NCI-H1930 (cell line): ENCODE measurements at regions not wholly inside any gene's neighbourhood (a gene's known extent, or its start where the extent isn't known, plus 50 kb on each side); places are given as distances from the start of the nearest gene placed in this dataset.

Experiments used
- DNase-seq, 2 experiments: peaks; one replicate each; lab custom pipeline; 2025; lab: John Stamatoyannopoulos, UW

DNA sequence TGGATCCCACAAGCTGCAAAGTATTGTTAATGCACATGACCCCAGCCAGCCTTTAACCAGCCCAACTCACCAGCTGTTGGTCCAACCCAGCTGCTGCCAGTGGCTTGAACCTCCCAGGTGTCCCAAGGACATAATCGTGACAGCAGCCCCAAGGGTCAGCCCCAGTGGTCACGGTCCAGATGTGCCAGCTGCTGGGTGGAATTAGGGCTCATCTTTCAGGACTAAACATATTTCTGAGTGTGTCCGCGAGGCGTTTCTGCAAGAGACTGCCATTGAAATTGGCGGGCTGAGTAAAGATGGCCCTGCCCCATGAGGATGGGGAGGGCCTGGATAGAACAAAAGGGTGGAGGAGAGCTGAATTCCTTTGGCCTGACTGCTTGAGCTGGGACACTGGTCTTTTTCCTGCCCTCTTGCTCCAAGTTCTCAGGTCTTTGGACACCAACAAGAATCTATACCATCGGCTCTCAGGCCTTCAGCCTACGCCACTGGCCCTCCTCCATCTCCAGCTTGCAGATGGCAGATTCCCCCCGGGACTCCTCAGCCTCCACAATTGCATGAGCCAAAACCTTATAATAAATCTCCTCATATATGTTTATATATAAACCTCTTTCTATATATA lies 240.2 kb downstream of the MN1 start:
- DNase-seq: no peak

DNA sequence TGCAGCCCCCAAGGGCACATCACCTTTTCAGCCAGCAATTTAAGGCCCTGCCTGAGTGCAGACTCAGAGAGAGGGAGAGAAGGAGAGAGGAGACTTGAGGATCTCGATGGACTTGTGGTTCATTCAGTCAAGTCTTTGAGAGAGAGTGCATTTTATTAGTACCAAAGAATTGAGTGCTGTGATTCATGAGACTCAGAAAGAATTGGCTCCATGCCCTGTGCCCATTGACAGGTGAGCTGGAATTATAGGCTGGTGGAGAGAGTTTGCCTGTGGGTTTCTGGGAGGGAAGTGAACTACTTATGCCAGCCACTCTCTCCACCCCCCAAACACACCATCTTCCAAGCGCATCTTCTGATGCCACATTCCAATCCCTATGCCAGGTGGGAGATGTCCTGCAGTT lies 236.8 kb downstream of the MN1 start:
- no peak for DNase-seq

DNA sequence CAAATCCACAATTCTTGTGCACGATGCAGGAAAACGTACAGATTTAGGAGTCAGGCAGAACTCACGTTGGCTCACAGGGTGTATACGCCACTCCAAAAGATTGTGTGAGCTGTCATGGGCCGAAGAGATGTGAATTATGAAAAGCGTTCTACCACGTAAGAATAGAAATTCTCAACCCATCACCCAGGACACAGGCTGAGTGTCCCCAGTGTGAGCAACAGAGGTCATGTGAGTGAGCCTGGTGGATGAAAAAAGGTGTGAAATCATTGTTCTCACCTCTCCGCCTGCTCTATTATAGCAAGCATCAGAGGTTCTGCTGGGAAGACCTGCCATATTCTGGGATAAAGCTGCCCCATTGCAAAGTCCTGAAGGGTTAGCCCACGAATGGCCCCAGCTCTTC lies 235.0 kb downstream of the MN1 start:
- DNase-seq: no peak

DNA sequence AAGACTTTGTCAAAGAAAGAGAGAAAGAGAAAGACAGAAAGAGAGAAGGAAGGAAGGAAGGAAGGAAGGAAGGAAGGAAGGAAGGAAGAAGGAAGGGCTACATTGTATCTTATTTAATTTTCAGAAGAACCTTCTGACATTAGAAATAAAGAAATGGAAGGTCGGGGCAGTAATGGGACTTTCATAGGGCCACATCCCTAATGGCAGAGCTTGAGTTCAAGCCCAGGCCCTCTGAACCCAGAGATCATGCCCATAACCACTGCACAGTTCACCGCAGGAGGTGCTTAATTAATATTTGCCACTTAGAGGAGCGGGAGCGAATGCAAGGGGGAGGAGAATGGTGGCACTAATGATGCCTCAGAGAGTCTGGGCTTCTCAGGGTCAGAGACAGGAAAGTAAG lies 233.3 kb downstream of the MN1 start:
- no peak for DNase-seq

DNA sequence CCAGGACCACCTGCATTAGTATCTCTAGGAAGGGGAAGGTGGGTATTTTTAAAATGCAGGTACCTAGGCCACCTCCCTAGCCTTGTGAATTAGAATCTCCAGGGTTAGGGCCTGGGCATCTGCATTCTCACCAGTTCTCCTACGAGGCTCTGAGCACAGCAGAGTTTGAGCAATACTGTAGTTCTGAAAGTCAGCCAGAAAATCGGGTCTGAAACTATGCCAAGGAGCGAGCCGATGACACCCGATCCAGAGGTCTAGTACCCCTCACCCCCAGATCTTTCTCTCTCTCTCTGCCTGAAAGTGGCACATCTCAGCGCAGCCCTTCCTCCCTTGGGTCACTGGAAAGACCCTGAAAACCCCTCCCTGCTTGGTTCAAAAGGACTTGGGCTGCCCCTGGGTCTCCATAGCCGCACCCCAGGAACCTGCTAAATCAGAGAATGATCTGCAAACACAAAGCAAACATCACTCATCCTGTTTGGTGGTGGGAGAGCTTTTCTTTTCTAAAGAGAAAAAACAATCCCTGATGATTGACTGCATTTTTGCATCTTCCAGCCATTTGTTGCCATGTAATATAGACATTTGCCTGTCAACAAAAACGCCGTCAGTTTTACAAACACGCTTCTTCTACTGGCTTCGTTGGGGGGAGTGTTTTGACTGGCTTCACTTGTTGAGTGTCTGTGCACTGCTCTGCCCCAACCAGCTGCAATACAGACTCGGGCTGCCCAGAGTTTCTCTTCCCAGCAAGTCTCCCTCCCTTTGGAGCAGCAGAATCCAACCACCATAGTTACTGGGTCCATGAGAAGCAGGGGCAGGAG lies 229.9 kb downstream of the MN1 start:
- DNase-seq: no peak

DNA sequence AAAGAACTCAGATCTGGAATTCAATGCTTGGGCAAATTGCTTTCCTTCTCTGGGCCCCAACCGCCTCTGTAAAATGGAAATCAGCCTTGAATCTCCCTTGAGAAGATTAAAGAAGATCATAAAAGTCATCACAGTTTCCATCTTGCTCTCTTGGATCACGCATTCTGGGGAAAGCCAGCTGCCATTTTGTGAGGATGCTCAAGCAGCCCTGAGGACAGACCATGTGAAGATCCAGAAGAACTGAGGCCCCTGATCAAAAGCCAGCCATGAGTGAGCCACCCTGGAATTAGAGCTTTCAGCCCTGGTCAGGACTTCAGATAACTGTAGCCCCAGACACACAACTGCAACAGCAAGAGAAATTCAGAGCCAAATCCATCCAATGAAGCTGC lies 229.3 kb downstream of the MN1 start:
- no peak for DNase-seq

DNA sequence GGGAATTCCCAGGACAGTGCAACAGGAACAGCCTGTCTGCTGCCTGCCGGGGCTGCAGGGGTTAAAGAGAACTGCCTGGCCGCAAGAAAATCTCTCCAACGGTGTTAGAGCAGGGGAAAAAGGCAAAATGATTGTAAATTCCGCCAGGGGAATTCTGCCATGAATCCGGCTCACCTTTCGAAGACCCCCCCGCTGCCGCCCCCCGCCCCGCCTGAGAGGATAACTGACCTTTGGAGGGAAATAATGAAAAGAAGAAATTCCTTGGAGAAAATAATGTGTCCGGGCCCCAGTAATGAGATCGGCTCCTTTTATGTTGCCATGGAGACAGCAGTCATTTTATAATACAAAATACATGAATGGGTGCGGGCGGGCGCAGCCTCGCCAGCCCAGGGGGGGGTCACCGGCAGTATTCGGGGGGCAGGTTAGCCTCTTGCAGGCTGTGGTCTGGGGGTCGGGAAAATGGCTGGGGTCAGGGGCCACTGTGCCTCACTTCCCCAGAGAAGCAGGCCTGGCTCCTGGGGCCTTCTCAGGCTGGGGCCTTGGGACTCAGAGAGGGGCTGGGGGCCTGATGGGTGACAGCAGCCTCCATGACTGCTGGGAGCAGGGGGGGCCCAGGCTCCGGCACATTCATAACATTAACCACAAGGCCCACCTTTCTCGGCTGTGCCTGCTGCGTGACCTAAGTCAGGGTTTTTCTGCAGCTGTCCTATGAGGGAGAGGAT lies 228.1 kb downstream of the MN1 start:
- no peak for DNase-seq

DNA sequence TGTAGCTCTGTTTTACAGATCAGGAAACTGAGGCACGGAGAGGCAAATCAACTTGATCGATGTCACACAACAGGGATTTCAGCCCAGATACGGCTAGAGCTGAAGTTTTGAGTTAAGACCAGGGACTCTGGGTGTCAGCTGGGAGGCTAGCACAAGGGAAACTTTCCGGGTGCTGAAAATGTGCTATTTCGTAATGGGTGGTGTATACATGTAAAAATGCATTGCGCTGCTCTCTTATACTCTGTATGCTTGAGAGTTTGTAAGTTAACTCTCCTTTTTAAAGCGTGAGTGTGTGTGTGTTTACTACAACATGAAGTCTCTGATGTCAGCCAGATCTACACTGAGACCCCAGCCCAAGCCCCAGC lies 227.6 kb downstream of the MN1 start:
- no peak for DNase-seq

DNA sequence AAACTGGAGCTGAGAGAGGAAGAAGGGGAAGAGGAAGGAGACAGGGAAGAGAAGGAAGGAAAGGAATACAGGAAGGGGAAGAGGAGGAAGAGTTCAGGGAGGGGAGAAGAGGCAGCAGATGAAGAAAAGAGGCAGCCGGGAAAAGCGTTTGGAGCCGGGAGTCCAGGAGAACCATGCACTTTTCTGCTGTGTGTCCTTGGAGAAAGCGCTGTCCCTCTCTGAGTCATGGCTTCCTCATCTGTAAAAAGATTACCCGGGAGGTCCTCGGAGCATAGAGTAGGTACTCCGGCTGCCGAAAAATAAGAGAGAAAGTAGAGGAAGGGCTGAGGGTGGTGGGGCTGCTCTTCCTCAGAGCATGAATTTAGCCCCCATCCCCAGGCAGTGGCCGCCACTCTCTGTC lies 226.9 kb downstream of the MN1 start:
- DNase-seq: no peak

DNA sequence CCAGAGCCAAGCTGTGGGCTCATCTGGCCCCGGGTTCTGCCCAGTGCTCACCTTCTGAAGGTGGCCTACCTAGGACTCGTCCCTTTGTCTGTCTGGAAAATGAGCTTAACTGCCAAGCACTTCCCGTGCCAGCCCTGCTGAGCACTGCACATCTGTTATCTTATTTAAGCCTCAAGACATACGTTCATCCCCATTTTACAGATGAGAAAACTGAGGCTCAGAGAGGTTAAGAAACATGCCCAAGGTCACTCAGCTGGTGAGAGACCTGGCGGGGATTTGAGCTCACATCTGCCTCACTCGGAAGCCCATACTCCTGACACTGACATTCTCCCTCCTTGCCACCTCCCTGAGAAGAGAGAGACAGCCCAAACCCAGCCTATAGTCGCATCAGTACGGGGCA lies 226.2 kb downstream of the MN1 start:
- DNase-seq: no peak

DNA sequence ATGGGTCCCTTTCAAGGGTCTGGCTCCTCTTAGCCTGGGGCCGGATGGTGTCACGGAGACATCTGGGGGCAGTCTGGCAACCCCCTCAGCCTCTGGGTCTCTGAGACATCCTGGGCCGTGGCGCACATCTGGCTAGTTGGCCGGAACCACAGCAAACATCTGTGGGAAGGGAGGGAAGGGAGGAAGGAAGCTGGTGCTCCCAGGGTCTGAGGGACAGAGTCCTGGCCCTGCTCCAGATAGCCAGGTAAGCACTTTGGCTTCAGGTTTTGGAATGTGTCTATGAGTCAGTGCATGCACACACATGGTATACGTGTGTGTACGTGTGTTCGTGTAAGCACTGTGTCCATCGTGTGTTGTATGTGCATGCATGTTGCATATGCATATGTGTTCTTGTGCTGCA lies 225.1 kb downstream of the MN1 start:
- DNase-seq: no peak

DNA sequence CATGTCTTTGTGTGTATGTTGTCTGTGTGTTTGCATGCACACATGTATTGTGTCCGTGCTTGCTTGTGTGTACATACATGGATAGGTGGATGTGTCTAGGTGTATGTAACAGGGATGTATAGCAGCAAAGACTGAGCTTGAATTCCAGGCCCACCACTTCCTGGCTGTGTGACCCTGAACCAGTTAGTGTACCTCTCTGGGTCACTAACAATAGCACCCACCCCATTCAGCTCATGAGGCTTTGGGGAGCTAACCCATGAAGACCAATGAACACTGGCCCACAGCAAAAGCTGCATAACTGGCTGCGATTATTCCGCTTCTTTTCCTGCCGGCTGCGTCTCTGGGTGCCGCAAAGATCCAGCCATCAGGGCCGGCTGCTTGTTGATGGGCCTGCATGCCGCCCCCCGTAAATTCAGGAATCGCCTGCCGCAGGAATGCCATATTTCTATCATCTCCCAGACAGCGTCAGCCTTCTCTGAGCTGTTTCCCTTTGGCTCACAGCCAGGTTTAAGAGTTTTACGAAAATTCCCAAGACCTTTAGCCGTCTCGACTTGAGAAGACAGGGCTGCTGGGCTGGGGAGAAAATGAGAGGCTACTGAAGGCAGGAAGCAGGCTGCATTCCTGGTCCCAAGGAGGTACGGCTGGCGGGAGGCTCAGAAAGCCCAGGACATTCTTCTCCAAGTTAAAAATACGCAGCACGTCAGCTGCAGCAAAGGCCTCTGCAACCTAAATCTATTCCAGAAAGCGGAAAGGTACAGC lies 224.6 kb downstream of the MN1 start:
- no peak for DNase-seq

DNA sequence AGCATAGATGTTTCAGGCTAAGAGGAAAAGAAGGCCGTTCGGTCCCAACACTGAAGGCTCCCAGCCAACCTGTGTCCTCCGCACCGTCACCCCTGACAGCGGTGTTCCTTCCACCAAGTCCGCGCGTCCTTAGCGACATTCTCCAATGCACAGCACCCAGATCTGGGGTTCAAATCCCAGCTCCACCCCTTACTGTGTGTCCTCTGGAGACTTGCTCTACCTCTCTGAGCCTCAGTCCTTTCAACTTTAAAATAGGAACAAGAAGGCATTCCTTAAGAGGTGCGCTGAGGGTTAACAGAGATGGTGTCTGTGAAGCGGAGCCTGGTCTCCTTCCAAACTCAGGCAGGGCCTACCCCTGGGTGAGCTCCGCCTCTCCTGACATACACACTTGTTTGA lies 224.0 kb downstream of the MN1 start:
- DNase-seq: no peak

DNA sequence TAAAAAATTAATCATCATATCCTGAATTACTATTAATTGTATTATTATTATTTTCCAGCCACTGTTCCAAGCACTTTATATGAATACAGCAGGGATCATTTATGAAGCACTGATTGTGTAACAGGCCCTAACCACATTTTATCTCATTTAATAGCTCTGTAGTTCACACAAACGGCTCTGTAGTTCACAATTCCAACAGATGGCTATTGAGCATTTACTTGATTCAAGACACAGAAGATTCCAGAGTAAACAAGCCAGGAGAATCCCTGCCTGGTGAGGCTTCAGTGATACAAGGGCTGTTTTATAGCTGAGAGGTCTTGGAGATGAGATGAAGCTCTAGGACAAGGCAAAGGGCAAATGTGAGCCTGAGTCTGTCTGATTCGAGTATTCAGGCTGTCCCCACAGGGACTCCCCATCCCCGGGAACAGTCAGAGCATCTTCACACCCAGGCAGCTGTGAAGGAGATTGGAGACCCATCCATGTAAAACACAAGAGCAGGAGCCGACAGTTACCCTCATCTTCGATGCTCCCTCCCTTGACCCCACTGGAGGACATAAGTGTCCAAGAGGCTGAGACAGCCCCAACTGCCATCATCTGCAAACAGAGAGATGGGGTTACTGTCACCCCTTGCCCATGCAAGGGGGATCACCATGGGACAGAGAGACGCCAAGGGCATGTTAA lies 222.5 kb downstream of the MN1 start:
- DNase-seq: no peak

DNA sequence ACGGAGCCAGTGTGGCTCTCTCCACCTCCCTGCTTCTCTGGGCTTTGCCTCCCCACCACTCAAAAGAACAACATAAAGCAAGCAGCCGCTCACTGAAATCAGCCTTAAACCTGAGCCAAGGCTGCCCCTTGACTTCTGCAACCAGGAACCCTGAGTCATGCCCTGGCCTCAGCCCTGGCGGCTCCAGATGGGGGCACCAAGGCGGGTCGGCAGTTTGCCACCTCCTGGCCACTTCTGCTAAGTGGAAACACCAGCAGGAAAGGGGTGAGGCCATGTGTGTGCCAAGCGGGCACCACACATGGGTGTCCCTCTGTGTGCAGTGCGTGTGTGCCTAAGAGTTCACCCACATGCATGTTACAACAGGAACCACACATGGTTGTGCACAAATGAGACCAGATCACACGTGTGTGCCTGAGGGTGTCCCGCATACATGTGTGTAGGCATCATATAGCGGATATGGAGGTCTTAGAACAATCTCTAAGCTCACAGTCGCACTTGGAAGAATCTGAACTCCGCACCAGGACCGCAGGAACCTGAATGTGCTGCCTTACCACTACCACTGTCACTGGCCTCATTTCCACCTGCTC lies 221.2 kb downstream of the MN1 start:
- DNase-seq: no peak

DNA sequence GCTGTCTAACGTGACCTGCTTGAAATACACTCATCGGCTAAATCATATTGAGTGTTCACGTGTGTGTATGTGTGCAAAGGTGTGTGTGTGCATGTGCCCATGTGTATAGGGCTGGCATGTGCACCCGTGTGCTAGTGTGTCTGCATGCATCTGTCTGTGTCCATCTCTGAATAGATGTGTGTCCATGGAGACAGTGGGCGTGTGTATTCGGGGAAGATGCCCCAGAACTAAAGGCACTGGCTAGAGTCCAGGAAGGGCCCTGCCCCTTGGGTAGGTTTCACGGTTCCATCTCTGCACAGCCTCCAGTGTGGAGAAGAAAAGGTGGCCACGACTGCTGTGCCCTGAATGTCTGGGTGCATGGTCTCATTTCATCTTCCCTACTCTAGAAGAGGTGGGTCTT lies 220.3 kb downstream of the MN1 start:
- DNase-seq: no peak

DNA sequence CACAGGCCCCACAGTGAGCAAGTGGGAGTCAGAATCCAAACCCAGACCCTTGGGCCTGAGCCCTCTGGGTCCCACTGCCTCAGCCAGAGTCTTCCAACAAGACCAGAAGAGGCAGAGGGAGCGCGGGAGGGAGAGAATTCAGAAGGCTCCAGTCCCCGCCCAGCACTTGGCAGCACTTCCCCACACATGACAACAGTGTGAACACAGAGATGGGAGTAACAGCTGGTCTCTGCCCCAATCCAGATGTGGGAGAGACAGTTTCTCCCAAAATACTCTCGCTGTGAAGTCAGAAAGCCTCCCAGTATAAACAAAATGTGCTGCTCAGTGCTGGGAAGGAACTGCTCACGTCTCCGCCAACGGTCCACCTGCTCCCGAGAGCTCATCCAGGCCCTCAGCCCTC lies 219.9 kb downstream of the MN1 start:
- DNase-seq: no peak

DNA sequence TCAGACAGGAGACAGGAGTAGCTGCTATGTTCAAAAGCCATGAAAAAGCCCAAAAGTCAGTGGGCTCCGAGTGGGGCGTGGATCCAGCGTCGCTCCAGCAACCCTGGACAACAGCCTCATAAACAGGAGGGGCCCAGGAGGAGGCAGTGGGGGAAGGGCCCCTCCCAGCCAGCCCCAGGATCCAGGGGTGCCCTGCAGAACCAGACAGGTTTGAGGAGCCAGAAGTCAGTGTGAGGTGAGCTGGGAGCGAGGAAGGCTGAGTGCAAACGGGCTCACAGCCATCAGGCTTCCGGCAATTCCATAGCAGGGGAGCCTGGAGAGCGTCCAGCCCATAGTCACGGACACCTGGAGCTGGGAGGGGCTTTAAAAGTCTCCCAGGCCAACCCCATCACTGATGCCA lies 217.7 kb downstream of the MN1 start:
- no peak for DNase-seq

DNA sequence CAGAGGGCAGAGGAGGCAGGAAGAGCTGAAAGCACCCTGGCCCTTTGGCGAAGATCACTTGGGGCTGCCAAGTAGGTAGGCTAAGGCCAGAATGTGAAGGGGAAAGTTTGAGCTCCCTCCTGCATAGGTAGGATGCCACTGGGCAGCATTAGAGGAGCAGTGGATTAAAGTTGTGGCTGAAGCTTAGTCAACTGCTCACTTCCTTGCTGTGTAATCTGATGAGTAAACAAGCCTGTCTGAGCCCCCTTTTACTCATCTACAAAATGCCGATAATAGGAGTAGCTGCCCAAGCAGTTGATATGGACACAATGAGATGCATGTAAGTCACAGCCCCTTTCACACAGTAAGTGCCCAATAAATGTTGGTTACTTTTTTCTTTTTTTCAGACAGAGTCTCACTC lies 216.4 kb downstream of the MN1 start:
- DNase-seq: no peak

DNA sequence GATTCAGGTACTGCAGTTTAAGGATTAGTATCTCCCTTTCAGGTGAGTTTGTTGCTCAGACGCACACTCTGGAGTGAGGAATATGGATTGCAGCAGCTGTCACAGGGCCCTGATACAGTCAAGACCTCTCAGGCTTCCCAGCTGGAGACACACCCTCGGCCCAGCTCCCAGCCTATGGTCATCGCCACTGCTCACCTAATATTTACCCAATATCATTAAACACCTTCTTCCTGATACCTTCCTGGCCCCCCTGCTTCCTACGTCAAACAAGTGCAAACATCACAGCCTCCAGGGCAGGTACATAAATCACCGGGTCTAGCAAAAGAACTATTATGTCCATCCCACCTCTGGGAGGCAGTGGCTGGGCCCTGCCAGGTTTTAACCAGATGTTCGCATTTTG lies 213.3 kb downstream of the MN1 start:
- no peak for DNase-seq

DNA sequence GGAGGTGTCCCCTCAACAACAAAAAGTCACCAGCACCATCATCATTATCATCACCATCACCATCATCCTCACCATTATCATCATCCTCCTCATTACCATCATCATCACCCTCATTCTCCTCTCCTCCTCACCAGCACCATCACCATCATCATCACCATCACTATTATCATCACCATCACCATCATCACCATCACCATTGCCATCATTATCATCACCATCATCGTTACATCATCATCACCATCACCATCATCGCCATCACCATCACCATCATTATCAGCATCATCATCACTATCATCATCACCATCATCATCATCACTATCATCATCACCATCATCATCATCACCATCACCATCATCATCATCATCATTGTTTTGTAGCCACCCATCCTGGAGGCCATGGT lies 212.6 kb downstream of the MN1 start:
- no peak for DNase-seq

DNA sequence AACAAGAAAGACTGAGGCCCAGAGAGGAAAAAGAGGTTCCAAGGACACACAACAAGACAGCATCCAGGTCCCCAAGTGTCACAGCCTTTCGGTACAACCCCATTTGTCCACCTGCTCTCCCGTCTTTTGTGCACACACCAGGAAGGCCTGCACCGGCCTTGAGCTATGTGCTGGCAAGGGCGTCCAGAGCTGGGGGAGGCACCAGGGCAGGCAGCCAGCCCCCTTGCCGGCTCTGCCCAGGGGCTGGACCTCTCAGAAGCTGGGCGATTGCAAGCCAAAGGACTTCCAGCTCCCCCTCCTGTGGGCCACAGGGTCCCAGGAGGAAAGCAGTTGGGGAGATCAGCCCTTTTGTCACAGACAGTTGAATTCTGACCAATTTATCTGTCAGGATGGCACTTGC lies 210.5 kb downstream of the MN1 start:
- DNase-seq: no peak
